Body of pancreas (tissue), 4 donors: ENCODE measurements at regions not wholly inside any gene's neighbourhood (a gene's known extent, or its start where the extent isn't known, plus 50 kb on each side); places are given as distances from the start of the nearest gene placed in this dataset.

Experiments
- POLR2A ChIP-seq, 3 donors: fragments of 450-650 bp; IDR thresholded peaks; one replicate each; pipeline ENCODE4 v1.6.1; 2016; ENCODE audit warnings: antibody characterized with exemption in 3 of 3, mild to moderate bottlenecking in 2 of 3
- TF ChIP-seq, protein P1 (sequence below), 7 experiments: fragments of 450-650 bp in 4 of 7; fragments of 200-600 bp in 3 of 7; sonication (generic) in 3 of 7; IDR thresholded peaks; one replicate each; pipeline ENCODE4 v1.5.1; 2016 to 2019; ENCODE audit warnings: antibody characterized with exemption in 7 of 7

GRCh38 chr13:90276216-90276615, 1071.3 kb upstream of the MIR17HG start:
- TF ChIP-seq, protein P1, sequence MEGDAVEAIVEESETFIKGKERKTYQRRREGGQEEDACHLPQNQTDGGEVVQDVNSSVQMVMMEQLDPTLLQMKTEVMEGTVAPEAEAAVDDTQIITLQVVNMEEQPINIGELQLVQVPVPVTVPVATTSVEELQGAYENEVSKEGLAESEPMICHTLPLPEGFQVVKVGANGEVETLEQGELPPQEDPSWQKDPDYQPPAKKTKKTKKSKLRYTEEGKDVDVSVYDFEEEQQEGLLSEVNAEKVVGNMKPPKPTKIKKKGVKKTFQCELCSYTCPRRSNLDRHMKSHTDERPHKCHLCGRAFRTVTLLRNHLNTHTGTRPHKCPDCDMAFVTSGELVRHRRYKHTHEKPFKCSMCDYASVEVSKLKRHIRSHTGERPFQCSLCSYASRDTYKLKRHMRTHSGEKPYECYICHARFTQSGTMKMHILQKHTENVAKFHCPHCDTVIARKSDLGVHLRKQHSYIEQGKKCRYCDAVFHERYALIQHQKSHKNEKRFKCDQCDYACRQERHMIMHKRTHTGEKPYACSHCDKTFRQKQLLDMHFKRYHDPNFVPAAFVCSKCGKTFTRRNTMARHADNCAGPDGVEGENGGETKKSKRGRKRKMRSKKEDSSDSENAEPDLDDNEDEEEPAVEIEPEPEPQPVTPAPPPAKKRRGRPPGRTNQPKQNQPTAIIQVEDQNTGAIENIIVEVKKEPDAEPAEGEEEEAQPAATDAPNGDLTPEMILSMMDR (IDR thresholded peaks at IDR 0.05) = no peak
- TF ChIP-seq POLR2A (IDR thresholded peaks at IDR 0.05) = no peak
